Ectodermal cell (in vitro differentiated cells): ENCODE measurements at regions not wholly inside any gene's neighbourhood (a gene's known extent, or its start where the extent isn't known, plus 50 kb on each side); places are given as distances from the start of the nearest gene placed in this dataset.
A peak's percentile ranks its signal among the peaks of the same experiment; 100 is the strongest.
"Not testable (repeated sequence)": the region's sequence is repeated elsewhere in the genome, so short reads cannot be mapped to it uniquely, and the experiment has no call there.

Experiments
- H3K27ac ChIP-seq: 2 replicates; pipeline ENCODE4 v1.7.0; 2013; ENCODE audit warnings: mild to moderate bottlenecking, low read depth, low read length; ENCODE audit not compliant: insufficient read depth, poor library complexity, severe bottlenecking
- H3K27me3 ChIP-seq: 2 replicates; pipeline ENCODE4 v1.7.0; 2013; ENCODE audit warnings: mild to moderate bottlenecking, low read length; ENCODE audit not compliant: insufficient read depth, control insufficient read depth, poor library complexity, severe bottlenecking
- H3K36me3 ChIP-seq: one replicate; pipeline ENCODE4 v1.7.0; 2013; ENCODE audit warnings: low read length; ENCODE audit not compliant: control insufficient read depth, insufficient read depth
- H3K4me1 ChIP-seq: one replicate; pipeline ENCODE4 v1.7.0; 2013; ENCODE audit warnings: low read length; ENCODE audit not compliant: control insufficient read depth, insufficient read depth
- H3K4me3 ChIP-seq: 2 replicates; pipeline ENCODE4 v1.7.0; 2013; ENCODE audit warnings: low read depth, low read length, control low read depth; ENCODE audit not compliant: insufficient read depth
- H3K9me3 ChIP-seq: 2 replicates; pipeline ENCODE4 v1.7.0; 2013; ENCODE audit warnings: mild to moderate bottlenecking, low read length, moderate library complexity; ENCODE audit not compliant: control insufficient read depth
- WGBS, 2 experiments: methylation state at CpG; one replicate each; pipeline ENCODE4 v1.1.7; 2013; ENCODE audit warnings: missing lambda C conversion rate in 2 of 2; 5-methylcytosine and 5-hydroxymethylcytosine counted together

DNA sequence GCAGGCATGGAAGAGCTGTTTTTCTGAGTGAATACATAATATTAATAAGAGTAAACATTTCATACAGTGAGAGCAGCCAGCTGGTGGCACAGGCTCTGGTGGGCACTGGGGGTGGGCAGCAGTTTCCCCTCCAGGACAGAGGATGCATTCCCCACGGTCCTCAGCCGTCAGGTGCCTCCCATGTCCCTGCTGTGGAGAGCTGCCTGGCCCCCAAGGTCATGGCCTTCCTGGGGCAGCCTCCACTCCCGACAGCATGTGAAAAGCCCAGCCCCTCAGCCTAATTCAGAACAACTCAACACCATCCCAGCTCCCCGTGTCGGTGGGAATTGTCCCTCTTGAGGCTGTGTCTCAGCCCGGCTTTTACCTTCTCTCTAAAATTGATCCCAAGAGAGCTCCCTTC, 147.4 kb downstream of the GALR1 start:
- Histone ChIP-seq H3K4me3 (no peak overlapping the region), H3K4me1 (no peaks in the 10 kb centered on the region), H3K36me3 (no peaks in the 10 kb centered on the region), H3K27me3 (no peaks in the 10 kb centered on the region), H3K9me3 (no peaks in the 10 kb centered on the region), H3K27ac (no peak overlapping the region)
- 88 to 90% methylated on average over 6 of the region's 6 CpGs for WGBS, 2 experiments

DNA sequence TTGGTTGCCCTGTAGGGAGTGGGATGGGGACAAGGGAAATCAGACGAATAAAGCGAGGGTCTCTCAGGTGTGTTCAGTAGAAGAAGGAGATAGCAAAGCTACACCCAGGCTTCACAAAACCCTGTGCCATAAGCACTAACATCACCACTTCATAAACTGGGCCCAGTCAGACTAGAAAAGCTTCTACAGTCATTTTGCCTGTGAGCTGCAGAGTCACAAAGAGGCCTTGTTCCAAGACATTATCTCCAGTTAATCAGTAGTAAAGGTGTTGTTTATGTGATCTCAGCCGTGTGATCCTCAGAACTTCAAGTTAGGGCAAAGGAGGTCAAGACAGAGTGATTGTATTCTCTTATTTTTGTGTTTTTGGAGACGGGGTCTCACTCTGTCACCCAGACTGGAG, 148.0 kb downstream of the GALR1 start:
- H3K36me3 ChIP-seq: no peaks in the 10 kb centered on the region
- WGBS, 2 experiments: 84% methylated on average over 4 of the region's 4 CpGs

DNA sequence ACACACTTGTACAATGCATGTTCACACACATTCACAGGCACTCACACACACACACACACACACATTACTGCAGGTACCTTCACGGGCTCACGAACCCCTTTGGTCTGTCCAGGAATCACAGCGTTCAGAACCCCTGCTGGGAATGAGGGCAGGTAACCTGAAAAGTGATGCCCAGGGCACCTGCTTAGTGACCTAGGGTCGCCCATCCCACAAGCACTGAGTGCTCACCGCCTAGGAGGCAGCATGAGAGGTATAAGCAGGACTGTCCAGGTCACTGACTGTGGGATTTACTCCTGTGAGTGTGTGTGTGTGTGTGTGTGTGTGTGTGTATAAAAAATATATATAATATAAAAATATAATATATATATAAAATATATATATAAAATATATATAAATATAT, 150.9 kb downstream of the GALR1 start:
- WGBS, 2 experiments: 89 to 96% methylated on average over 5 of the region's 5 CpGs
- Histone ChIP-seq H3K9me3 (no peaks in the 10 kb centered on the region), H3K4me1 (no peaks in the 10 kb centered on the region), H3K27ac (no peak overlapping the region), H3K4me3 (no peak overlapping the region), H3K36me3 (no peaks in the 10 kb centered on the region), H3K27me3 (no peaks in the 10 kb centered on the region)

More for the DNA sequence above, 148.0 kb downstream of the GALR1 start:
- H3K9me3 ChIP-seq: no peaks in the 10 kb centered on the region
- H3K27me3 ChIP-seq: no peaks in the 10 kb centered on the region
- no peak overlapping the region for H3K27ac ChIP-seq
- no peaks in the 10 kb centered on the region for H3K4me1 ChIP-seq
- no peak overlapping the region for H3K4me3 ChIP-seq

DNA sequence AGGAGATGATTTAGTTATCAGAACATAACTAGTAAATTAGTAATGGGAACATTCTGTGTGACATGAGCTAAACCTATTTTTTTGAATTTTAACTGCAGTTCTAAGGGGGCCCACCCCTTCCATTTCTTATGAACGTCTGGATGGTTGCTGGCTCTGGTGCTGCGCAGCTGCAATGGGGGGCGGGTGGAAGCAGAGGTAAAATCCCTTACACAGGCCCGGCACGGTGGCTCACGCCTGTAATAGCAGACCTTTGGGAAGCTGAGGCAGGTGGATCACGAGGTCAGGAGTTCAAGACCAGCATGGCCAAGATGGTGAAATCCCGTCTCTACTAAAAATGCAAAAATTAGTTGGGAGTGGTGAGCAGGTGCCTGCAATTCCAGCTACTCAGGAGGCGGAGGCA, 151.5 kb downstream of the GALR1 start:
- Histone ChIP-seq H3K27ac (no peak overlapping the region), H3K27me3 (no peaks in the 10 kb centered on the region), H3K4me3 (no peak overlapping the region), H3K36me3 (no peaks in the 10 kb centered on the region), H3K4me1 (no peaks in the 10 kb centered on the region), H3K9me3 (no peaks in the 10 kb centered on the region)
- 94% methylated on average over 9 of the region's 9 CpGs for WGBS, 2 experiments

DNA sequence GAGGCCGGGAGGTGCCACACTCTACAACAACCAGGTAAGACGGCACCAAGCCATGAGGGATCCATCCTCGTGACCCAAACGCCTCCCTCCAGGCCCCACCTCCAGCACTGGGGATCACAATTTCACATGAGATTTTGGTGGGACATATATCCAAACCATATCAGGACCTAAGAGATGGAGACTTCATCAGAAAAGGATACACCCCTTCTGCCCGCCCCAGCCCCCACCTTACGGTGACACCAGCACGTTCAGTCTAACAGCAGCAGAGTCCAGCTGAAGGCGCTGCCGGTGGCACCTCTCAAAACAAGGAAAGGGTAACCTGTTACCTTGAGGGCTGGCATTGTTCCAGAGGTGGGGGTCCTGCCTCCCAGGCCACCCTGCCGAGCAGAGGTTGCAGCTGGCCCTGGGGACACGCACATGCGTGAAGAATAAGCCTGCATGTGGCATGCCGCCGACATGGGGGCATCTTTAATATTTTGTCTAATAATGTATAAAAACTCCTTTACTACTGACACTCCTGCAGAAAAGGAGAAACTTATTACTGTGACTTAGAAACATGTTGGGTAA, 154.4 kb downstream of the GALR1 start:
- H3K9me3 ChIP-seq: no peaks in the 10 kb centered on the region
- no peaks in the 10 kb centered on the region for H3K36me3 ChIP-seq
- H3K27ac ChIP-seq: no peak overlapping the region
- no peaks in the 10 kb centered on the region for H3K27me3 ChIP-seq
- H3K4me1 ChIP-seq: no peaks in the 10 kb centered on the region
- no peak overlapping the region for H3K4me3 ChIP-seq
- 89 to 90% methylated on average over 14 of the region's 14 CpGs for WGBS, 2 experiments

DNA sequence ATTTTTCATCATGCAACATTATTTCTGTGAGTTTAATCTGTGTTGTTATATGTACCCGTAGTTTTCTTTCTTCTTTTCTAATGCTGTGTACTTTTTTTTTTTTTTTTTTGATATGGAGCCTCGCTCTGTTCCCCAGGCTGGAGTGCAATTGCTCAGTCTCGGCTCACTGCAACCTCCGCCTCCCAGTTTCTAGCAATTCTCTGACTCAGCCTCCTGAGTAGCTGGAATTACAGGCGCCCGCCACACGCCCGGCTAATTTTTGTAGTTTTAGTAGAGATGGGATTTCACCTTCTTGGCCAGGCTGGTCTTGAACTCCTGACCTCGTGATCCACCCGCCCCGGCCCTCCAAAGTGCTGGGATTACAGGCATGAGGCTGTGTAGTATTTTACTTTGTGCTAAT, 155.4 kb downstream of the GALR1 start:
- H3K4me3 ChIP-seq: no peak overlapping the region
- no peak overlapping the region for H3K27ac ChIP-seq
- H3K9me3 ChIP-seq: no peaks in the 10 kb centered on the region
- H3K36me3 ChIP-seq: no peaks in the 10 kb centered on the region
- WGBS, 2 experiments: 94 to 96% methylated on average over 10 to 11 of the region's 11 CpGs
- no peaks in the 10 kb centered on the region for H3K27me3 ChIP-seq
- H3K4me1 ChIP-seq: no peaks in the 10 kb centered on the region

DNA sequence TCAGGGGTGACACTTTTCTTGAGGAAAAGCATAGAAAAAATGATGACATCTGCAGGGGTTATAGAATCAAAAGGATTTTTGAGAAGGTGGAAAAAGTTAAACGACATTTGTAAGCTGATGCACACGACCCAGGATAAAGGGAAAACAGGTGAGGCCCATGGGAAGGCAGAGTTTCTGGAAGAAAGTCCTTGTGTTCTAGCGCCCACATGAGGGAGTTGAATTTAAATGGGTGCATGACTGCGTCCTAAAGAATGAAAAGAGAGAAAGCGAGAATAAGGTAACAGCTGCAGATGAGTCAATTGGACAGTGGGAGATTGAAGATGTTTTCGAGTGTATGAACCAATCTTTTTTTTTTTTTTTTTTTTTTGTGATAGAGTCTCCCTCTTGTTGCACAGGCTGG, 158.1 kb downstream of the GALR1 start:
- no peak overlapping the region for H3K27ac ChIP-seq
- 74 to 78% methylated on average over 6 of the region's 6 CpGs for WGBS, 2 experiments
- no peaks in the 10 kb centered on the region for H3K9me3 ChIP-seq
- H3K4me1 ChIP-seq: no peaks in the 10 kb centered on the region
- H3K4me3 ChIP-seq: no peak overlapping the region
- H3K27me3 ChIP-seq: no peaks in the 10 kb centered on the region
- H3K36me3 ChIP-seq: no peaks in the 10 kb centered on the region

DNA sequence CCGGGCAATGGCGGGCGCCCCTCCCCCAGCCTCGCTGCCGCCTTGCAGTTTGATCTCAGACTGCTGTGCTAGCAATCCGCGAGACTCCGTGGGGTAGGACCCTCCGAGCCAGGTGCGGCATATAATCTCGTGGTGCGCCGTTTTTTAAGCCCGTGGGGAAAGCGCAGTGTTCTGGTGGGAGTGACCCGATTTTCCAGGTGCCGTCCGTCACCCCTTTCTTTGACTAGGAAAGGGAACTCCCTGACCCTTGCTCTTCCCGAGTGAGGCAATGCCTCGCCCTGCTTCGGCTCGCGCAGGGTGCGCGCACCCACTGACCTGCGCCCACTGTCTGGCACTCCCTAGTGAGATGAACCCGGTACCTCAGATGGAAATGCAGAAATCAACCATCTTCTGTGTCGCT, 171.9 kb downstream of the GALR1 start:
- not testable (repeated sequence) for H3K36me3 ChIP-seq, H3K9me3 ChIP-seq, H3K27me3 ChIP-seq, H3K4me1 ChIP-seq
- peak overlapping the region; percentile 36 for H3K4me3 ChIP-seq
- WGBS, 2 experiments: 8 to 11% methylated on average over 24 to 27 of the region's 28 CpGs
- peak overlapping the region; percentile 69 for H3K27ac ChIP-seq

DNA sequence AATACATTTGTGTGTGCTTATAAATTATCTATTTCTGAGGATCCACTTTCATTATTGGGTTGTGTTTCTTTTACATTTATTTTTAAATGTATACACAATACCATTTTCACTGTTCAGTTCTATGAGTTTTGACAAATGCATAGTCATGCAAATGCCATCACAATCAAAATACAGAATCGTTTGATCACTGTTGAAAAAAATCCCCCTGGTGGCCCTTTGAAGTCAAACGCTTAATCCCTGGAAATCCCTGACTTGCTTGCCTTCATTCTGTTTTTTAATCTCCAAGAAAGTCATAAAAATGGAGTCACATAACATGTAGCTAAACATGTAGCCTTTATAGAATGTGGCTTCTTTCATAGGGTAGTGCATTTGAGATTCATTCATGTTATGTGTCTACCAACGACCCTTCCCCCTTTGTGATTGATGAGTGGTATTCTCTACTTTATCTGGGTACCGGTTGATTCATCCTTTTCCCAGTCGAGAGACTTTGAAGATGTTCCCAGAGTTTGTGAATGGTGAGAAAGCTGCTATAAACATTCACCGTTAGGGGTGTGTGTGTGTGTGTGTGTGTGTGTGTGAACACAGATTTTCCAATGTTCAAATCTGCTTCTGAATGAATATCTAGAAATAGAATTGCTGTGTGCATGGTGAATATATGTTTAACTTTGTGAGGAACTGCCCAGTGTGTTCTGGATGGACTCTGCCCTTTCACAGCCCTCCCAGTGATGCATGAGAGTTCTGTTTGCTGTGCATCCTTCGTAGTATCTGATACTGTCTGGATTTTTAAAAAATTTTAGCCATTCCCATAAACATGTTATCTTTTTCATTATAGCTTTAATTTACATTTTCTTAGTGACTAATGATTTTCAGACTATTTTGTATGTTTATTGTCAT, 173.6 kb downstream of the GALR1 start:
- H3K4me3 ChIP-seq: peak overlapping the region; percentile 16
- H3K9me3 ChIP-seq: no peaks in the 10 kb centered on the region
- H3K4me1 ChIP-seq: no peaks in the 10 kb centered on the region
- no peaks in the 10 kb centered on the region for H3K36me3 ChIP-seq
- no peak overlapping the region for H3K27ac ChIP-seq
- 56 to 63% methylated on average over 6 to 7 of the region's 7 CpGs for WGBS, 2 experiments
- no peaks in the 10 kb centered on the region for H3K27me3 ChIP-seq

DNA sequence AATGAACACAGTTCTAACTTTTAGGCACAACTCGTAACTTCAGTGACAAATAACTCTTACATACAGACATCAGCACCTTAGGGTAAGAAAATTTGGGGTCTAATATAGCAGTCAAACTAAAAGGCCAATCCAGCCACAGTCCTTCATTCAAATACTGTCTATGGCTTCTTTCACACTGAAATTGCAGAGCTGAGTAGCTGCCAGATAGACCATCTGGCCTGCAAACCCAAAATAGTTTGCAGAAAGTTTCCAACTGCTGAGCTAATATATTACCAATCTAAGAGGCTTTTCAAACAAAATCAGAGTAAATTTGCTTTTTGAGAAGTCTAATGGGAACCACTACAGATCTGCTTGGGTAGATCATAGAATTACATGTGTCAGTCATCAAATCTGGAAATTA, 183.4 kb downstream of the GALR1 start:
- no peaks in the 10 kb centered on the region for H3K4me1 ChIP-seq
- WGBS, 2 experiments: 100% methylated on average over 1 of the region's 1 CpG
- H3K36me3 ChIP-seq: no peaks in the 10 kb centered on the region
- no peak overlapping the region for H3K27ac ChIP-seq
- no peaks in the 10 kb centered on the region for H3K9me3 ChIP-seq
- H3K27me3 ChIP-seq: no peaks in the 10 kb centered on the region
- no peak overlapping the region for H3K4me3 ChIP-seq
